Effector CD4-positive, alpha-beta T cell (primary cell): ENCODE measurements at regions not wholly inside any gene's neighbourhood (a gene's known extent, or its start where the extent isn't known, plus 50 kb on each side); places are given as distances from the start of the nearest gene placed in this dataset.
"Not testable (repeated sequence)": the region's sequence is repeated elsewhere in the genome, so short reads cannot be mapped to it uniquely, and the experiment has no call there.

Experiments
- DNase-seq: peaks from one replicate; pipeline ENCODE4 v3.0.0-alpha.2; 2020

DNA sequence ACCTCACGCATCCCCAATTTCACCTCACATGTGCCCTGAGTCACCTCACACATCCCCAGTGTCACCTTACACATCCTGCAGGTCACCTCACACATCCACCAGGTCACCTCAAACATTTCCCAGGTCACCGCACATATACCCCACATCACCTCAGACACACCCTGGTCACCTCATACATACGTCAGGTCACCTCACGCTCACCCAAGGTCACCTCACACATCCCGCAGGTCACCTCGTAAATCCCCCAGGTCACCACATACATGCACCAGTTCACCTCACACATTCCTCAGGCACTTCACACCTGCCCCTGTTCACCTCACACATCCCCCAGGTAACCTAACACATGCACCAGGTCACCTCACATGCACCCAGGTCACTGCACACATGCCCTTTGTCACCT is 864.0 kb downstream of the TMEM121 start:
- no peak for DNase-seq

DNA sequence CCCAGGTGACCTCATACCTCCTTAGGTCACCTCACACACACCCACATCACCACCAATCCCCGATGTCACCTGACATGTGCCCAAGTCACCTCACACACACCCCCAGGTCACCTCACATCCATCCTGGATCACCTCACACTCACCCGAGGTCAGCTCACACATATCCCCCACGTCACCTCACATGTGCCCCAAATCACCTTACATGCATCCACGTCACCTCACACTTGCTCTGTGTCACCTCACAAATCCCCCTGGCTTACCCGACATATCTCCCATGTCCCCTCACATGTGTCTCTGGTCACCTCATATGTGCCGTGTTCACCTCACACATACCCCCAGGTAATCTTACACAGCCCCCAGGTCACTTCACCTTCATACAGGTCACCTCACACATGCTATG is 864.6 kb downstream of the TMEM121 start:
- DNase-seq, result no peak

DNA sequence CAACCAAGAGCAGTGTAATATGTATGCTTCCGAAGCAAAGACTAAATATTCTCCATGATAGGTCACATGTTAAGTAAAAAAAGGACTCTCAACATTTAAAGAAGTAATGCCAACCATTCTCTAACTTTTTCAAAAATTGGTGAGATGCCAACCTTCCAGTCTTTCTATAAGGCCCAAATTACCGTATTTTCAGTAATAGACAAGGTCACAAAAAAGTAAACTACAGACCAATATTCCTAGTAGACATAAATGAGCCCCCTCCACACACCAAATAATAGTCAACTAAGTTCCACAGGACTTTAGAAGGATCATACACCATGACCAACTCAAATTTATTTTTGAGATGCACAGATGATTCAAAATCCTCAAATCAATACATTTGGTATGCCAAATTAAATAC is 867.4 kb downstream of the TMEM121 start:
- DNase-seq, result no peak

DNA sequence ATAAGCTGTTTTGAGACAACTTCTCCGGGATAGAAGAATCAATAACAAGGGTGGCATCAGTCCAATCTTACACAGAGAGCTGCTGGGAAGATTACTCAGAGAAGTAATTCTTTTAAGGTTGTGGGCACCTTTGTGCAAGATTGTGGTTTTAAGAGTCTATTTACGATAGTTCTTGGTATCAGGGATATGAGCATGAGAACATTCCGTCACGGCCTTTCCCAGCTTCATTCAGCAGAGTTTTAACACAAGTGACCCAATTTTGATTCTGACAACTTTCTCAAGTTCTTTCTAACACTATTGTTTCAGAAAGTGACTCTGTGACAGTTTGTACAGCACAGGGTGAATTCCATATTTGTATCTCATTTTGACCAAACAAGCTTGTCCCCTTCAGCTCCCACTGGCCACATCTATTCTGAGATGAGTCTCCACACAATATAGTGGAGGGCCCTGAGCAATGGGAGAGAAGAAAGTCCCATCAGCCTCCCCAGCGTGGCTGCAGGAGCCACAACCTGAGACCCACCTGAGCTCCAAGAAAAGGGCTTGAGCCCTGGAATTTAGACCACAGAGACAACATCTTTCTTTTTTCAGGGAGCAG is 869.2 kb downstream of the TMEM121 start:
- no peak for DNase-seq

DNA sequence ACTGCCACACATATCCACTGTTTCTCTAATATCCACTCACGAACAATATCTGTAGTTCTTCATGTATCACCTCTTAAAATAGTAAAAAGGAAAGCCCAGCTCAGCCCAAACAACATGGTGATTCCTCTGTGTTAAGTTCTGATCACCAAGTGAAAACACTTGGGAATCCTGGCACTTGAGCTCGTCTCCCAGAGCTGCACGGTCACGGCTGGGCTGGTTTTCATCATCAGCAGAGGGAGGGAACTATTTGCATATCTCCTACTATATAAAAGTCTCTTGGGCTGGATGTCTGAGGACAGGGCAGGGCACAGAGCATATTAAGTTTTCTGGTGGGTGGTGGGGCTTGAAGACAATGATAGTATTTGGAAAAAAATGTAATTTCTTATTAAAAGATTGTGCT is 870.6 kb downstream of the TMEM121 start:
- DNase-seq, result no peak

DNA sequence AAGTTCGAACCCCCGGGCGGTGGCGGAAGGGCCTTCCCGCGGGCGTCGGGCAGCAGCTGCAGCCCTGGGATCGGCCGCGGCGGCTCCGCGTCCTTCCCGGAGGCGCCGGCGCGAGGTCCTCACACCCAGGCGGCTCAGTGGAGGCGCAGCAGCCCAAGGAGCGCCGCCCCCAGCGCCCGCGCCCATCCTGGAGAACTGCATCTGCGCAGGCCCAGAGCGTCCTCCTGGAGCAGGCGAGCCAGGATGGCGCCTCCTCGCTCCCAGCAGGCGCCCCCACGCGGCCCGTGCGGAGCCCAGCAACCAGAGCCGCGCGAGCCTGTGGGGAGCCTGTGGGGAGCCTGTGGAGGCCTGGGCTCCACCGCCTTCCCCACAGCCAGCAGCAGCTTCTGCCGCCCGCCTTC is 872.5 kb downstream of the TMEM121 start:
- DNase-seq, result peak; percentile 29

DNA sequence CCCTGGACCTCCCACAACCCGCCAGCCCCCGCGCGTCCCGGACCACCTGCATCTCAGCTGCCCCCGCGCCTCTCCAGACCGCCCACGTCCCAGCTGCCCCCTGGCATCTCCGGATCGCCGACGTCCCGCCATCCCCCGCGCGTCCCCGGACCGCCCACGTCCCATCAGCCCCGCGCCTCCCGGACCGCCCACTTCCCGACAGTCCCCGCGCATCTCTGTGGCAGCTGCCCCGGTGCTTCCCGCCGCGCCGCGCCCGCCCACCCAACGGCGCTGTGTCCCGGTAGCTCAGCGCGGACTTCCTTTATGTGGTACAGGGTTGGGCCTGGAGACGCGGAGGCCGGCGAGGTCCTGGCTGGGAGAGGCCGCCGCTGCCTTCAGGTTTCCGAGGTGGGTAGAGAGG is 874.9 kb downstream of the TMEM121 start:
- not testable (repeated sequence) for DNase-seq

DNA sequence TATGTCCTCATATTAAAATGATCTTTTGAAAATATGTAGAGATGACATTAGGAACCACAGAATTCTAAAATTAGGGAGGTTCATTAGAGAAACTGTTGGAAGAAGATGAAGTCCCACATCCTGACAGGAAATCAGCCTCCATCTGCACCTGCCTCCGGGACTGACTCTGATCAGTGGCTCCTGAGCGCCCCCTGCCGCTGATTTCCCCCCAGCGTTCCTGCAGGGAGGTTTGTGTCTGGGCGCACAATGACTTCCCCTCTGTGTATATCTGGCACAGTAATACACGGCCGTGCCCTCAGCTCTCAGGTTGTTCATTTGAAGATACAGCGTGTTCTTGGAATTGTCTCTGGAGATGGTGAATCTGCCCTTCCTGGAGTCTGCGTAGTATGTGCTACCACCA is 883.8 kb downstream of the TMEM121 start:
- not testable (repeated sequence) for DNase-seq

DNA sequence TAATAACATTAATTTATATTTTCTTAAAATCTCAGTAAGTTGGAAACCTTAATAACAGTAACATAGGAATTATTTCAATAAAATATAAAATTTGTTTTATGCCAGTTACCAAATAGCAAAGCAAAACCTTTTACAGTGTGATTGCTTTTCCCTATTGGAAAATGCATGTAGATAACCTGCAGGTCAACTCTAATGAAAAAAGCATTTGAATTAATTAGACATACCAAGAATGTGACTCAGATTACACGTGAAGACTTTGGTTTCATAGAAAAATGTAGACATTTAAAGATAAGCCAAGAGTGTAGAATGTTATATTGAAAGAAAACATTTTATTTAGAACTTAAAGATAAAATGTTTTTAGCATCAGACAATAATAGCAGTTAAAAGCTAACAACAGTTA is 888.1 kb downstream of the TMEM121 start:
- no peak for DNase-seq

DNA sequence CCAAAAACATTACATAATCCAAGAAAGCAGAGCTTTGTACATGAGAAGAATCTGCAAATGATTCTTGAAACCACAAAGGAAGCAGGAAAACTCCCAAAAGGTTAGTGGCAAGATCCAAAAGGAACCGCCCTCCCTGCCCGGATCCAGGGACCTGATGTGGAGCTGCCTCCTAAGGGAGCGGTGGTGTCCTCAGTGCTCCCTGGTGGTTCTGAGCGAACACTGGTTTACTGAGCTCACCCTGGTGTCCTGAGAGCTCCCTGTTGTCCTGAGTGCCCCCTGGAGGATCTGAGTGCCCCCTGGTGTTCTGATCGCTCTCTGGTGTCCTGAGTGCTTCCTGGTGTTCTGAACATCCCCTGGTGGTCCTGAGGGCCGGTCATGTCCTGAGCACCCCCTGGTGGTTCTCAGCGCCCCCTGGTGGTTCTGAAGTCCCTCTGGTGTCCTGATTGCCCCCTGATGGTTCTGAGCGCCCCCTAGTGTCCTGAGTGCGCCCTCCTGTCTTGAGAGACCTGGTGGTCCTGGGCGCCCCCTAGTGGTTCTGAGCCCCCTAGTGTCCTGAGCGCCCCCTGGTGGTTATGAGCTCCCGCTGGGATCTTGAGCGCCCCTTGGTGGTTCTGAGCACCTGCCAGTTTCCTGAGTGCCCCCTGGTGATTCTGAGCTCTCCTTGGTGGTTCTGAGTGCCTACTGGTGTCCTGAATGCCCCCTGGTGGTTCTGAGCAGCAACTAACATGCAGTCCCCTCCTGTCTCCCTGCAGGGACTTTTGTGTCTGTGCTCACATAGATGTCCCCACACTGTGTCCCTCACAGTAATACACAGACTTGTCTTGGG is 891.1 kb downstream of the TMEM121 start:
- peak; percentile 71 for DNase-seq

DNA sequence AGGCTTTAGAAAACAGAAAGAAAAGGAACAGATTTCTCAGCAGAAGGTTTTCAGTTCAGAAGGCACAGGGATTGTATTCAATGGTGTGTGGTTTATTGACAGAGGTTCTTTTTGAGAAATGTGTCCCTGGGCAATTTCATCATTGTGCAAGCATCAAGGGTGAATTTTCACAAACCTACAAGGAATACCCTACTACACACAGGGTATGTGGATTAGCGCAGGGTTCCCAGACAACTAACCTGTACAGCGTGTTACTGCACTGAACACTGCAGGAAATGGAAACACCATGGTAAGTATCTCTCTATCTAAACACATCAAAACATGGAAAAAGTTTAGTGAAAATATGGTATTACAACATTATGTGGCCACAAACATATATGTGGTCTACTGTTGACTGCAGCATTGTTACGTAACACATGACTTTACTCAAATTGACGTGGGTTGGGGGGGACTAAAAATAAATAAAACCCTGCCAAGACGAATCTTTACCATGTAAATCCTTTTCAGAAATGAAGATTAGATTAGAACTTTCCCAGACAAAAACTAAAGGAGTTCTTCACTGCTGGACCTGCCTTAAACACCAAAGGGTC is 893.1 kb downstream of the TMEM121 start:
- DNase-seq, result no peak

DNA sequence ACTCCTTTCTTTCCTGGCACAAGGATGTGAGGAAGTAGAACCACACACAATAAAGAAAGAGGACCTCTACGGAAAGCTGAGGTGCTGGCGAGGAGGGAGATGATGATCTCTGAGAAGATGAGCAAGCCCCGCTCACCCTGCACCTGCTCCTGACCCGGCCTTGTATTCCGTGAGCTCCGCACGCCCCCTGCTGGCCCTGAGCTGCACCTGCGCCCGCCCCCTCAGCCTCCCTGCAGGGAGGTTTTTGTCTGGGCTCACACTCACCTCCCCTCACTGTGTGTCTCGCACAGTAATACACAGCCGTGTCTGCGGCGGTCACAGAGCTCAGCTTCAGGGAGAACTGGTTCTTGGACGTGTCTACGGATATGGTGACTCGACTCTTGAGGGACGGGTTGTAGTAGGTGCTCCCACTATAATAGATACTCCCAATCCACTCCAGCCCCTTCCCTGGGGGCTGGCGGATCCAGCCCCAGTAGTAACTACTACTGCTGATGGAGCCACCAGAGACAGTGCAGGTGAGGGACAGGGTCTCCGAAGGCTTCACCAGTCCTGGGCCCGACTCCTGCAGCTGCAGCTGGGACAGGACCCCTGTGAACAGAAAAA is 895.1 kb downstream of the TMEM121 start:
- peak; percentile 67 for DNase-seq

DNA sequence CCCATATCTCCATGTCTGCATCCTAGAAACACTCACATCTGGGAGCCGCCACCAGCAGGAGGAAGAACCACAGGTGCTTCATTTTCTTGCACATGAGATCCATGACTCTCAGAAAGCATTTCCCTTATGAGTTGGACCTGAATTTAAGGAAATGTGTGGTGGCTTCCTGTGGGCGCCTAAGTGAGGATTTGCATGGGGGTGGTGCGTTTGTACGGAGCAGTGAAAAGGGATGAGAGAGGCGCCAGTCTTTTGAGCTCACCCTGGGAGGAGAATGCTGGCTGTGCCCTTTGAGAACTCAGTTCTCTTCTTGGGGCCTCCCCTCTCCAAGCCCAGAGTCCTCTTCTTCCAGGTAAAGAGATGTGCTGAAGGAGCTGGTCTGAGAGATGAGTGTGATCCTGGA is 895.7 kb downstream of the TMEM121 start:
- DNase-seq, result no peak

DNA sequence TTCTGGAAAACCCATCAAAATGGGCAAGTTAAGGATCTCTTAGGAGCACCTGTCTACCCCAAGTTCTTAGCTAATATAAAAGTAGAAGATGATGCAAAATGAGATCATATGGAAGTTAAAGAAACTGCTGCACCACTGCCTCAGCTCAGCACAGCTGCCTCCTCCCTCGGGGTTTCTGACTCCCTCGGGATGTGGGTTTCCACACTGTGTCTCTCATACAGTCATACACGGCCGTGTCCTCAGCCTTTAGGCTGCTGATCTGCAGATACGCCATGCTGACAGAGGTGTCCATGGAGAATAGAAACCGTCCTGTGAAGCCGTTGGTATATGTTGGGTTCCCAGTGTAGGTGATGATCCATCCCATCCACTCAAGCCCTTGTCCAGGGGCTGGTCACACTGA is 898.8 kb downstream of the TMEM121 start:
- not testable (repeated sequence) for DNase-seq

DNA sequence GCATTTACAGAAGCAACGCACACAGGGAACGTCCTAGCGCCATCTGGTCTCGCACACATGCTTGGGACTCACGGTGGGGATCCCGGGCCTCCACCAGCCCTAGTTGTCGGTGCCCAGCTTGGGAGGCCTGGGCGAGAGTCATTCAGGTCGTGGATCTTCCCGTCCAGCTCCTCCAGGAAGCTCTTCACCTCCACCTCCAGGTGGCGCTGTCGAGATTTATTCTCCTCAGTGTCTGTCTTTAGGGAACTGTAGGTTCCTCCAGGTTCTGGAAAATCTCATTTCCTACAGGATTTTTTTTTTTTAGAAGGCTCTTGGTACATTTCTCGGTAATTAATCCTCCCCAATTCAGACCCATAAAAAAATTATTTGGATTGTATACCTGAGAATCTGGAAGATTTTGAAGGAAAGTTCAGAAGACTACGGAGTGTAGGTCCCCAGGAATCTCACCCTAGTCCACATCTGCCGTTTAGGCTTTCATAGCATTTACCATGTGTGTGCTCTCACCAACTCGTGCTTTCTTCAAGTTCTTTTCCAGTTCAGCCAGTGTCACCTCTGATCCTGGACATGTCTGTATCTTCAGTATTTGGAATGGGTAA is 910.0 kb downstream of the TMEM121 start:
- DNase-seq, result peak; percentile 29

DNA sequence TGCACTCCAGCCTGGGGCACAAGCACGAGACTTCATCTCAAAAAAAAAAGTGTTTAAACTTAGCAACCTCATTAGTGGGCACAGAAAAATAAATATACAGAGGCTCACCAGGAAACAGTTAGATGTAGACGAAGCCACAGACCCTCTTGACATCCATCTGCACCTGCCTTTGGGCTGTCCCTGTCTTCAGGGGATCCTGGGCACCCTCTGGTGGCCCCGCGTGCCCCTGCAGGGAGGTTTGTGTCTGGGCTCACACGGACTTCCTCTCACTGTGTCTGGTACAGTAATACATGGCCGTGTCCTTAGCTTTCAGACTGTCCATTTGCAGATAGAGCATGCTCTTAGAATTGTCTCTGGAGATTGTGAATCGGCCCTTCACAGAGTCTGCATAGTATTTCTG is 916.5 kb downstream of the TMEM121 start:
- peak; percentile 6 for DNase-seq

DNA sequence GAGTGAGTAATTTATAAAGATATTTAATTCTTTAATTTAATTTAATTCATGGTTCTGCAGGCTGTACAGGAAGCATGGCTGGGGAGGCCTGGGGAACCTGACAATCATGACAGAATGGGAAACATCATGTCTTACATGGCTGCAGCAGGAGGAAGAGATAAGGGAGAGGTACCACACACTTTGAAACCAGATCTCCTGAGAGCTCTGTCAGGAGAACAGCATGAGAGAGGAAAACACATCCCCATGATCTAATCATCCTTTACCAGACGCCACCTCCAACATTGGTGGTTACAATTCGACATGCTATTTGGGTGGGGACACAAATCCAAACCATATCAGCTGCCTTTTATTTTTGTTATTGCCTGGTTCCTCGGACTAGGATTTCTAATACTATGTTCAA is 928.6 kb downstream of the TMEM121 start:
- DNase-seq, result no peak

DNA sequence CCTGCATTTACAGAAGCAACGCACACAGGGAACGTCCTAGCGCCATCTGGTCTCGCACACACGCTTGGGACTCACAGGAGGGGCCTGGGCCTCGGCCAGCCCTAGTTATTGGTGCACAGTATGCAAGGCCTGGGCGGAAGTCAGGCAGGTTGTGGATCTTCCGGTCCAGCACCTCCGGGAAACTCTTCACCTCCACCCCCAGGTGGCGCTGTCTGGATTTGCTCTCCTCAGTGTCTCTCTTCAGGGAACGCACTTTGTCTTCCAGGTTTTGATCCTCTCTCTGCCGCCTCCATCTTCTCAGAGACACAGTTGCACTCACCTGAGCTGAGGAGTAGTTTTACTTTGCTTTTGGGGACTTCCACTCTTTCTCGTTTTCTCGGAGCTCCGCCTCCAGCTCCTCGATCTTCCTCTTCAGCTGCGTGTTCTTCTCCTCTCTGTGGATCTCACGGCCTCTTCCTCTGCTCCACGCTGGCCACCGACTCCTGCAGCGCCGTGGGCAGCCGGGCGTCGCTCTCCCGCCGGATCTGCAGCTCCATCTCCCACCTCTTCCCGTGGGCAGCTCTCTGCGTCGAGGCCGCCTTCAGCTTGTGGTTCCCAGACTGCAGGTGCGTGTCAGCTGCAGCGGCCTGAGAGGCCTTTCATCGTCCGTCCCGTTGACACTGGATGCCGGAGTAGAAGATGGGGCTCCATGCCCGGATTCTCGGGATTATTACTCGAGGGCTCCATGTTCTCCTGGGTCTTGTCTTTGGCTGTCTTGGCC is 933.8 kb downstream of the TMEM121 start:
- peak; percentile 56 for DNase-seq

DNA sequence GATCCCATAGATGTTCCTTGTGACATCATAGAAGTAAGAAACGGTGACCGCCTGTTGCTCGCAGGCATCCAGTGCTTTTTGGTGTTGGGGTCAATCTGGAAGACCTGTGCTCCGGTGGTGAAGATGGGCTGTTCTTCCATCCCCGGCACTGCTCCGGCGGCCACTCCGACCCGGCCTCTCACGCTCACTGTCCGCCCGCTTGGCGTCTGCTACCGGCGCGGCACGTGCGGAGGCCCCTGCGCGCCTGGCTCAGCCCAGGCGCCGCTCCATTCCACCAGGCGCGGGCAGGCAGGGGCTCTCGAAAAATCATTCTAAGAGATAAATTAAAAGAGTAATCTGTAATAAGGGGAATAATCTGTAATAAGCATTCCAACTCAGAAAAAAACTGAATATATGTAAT is 934.5 kb downstream of the TMEM121 start:
- no peak for DNase-seq

DNA sequence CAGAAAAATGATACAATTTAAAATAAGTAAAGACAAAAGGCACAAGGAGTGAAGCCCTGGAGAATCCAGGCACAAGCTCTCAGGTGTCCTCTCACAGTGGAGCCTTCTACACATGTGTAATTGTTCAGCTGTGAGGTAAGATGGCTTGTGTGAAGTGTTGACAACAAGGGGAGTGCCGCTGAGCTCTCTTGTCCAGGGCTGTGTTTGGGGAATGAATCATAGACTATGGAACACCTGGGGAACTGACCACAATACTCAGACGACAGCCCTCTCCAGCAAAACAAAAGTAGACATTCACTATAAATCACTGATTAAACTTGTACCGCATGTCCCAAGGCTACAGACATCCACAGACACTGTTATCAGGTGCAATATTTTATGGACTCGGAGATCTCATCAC is 940.1 kb downstream of the TMEM121 start:
- DNase-seq, result not testable (repeated sequence)

DNA sequence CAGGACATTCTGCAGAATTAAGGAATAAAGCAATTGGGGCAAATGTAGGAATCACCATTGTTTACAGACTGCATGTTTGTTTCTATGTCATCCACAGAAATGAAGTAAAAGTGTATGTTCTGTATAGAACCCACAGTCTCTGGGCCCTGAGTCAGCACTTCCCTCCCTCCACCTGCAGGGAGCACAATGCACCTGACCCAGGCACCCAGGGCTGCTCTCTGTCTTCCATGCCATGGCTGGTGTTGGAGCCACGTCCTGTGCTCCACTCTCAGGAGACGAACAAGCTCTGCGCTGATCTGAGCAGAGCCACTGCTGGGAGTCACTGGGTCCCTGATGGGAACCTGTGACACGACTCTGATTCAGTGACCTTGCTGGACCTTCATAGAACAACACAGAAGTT is 942.5 kb downstream of the TMEM121 start:
- not testable (repeated sequence) for DNase-seq

DNA sequence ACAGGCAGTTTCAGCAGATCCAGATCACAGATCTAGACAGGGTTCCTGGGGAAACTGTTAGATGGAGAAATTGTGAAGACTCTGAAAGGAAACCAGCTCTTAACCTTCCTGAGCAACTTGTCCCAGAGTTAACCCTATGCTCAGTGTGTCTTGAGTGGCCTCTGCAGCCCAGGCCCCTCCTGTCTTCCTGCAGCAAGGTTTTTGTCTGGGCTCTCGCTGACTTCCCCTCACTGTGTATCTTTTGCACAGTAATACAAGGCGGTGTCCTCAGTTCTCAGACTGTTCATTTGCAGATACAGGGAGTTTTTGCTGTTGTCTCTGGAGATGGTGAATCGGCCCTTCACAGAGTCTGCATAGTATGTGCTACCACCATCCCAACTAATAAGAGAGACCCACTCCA is 943.6 kb downstream of the TMEM121 start:
- not testable (repeated sequence) for DNase-seq
